ENCODE measurements at regions not wholly inside any gene's neighbourhood (a gene's known extent, or its start where the extent isn't known, plus 50 kb on each side); places are given as distances from the start of the nearest gene placed in this dataset.

DNA sequence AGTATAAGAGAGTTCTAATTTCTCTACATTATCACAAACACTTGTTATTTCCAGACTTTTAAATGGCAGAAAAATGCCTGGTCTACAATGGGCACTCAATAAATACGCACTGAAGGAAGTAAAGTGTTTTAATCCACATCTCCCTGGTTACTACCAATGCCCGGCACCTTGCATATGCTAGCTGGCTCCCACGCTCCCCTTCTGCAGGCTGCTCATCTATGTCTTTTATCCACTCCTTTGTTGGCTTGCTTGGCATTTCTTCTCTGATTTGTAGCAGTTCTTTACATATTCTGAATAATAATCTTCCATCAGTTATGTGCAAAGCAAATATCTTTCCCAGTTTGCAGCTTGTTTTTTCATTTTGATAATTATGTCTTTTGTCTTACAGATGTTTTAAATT, 74.6 kb upstream of the PRR23E start:
- no peak for ATAC-seq
- DNase-seq (ENCODE audit: missing footprints): no peak
- intact Hi-C loops (cut with DNase I): no loop called here

DNA sequence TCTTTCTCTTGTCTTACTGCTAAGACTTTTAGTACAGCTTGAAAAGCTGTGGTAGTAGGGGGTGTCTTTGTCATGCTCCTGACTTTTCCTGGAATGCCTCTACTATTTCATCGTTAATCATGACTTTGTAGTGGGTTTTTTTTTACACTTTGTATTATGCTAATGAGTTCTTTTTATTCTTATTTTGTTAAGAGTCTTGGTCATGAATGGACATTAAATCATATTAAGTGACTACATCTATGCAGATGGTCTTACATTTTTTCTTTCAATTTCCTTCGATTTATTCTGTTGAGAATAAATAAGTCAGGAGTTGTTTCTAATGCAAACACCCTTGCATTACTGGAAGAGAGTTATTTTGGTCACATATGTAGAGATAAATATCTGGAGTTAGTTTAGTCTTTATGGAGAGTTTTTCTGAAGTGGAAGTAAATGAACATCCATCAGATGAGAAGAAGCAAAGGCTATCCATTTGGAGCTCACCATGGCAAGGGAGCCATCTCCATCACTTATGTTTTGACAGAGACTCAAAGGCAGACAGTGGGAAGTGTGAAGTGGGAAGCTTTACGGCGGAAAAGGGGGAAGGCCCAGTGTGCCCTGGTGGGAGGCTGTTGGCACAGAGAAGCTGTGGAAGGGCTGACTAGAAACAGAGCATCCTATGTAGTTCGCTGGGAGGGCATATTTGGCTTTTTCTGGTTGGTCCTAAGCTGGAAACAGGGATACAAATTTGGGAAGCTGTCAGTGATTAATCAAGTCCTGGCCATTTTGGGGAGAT, 73.1 kb upstream of the PRR23E start:
- no peak for DNase-seq (ENCODE audit: missing footprints)

GRCh38 chr3:127120851-127121647, 71.9 kb upstream of the PRR23E start:
- peak; percentile 17 for ATAC-seq
- DNase-seq (ENCODE audit: missing footprints): no peak
- intact Hi-C loops (cut with DNase I): no loop called here

More for the DNA sequence above, 73.1 kb upstream of the PRR23E start:
- intact Hi-C loops (cut with DNase I): no loop called here
- ATAC-seq: no peak

DNA sequence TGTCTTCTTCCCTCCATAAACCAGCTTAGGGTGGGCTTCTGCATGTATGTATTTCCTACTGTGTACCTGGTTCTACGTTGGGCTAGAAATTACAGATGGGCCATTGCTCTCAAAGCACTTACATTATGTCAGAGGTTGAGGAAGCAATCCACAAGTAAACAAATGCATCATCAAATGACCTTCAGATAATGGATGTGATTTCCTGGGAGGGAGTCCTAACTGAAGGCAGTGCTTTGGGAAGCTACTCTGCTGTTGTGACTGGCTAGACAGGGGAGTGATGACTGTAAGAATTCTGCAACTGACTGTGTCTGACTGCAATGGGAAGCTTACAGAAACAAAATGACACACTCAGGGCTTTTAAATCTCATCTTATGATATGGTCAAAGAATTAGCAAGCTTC, 71.0 kb upstream of the PRR23E start:
- ATAC-seq: no peak
- intact Hi-C loops (cut with DNase I): no loop called here
- DNase-seq (ENCODE audit: missing footprints): no peak

DNA sequence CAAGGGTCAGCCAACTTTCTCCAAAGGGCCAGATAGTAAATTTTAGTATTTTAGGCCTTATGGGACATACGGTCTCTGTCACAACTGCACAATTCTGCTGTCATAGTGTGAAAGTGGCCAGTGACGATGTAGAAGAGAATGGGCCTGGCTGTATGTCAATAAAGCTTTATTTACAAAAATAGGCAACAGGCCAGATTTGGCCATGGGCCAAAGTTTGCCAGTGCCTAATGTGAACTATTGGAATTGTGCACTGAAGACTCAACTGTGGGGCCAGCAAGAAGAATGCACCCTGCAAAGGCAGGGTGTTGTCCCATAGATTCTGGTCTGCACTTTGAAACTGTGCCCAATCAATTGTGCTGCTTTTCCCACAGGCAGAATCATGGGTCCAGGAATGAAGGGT, 69.4 kb upstream of the PRR23E start:
- DNase-seq (ENCODE audit: missing footprints): no peak
- intact Hi-C loops (cut with DNase I): no loop called here

GRCh38 chr3:127124120-127124519, 68.8 kb upstream of the PRR23E start:
- ATAC-seq (no peak), DNase-seq (ENCODE audit: missing footprints) (no peak)
- intact Hi-C loops (cut with DNase I): no loop called here

More for the DNA sequence above, 69.4 kb upstream of the PRR23E start:
- no peak for ATAC-seq

DNA sequence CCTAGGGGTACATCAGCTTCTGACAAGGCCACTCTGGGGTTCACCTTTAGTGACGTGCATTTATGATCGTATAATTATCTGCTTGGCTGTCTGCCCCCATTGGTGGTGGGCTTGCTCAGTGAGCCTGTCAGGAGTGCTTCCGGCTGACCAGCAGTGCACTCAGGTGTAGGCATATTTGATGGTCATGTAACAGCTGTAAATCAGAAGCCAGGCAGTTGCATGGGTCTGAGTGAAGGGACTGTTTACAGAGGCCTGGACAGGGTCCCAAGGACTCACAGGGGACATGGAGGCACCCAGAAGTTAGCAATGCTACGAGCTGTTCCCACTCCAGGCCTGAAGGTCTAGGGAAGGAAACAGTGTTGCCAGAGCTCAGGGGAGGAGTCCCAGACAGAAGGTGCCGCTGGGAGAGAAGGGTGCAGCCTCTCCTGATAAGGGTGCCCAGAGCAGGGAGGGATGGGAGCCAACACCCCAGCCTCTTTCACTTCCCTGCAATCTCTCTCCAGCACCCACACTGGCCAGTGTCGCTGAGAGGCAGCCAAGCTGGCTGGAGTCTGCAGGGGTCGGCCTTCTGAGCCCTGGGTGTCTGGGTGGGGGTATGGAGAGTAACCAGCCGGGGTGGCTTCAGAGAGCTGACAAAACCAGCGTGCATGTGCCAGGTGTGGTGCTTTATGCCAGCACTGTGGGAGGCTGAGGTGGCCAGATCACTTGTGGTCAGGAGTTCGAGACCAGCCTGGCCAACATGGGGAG, 61.3 kb upstream of the PRR23E start:
- no peak for ATAC-seq
- no peak for DNase-seq (ENCODE audit: missing footprints)
- intact Hi-C loops (cut with DNase I): no loop called here

DNA sequence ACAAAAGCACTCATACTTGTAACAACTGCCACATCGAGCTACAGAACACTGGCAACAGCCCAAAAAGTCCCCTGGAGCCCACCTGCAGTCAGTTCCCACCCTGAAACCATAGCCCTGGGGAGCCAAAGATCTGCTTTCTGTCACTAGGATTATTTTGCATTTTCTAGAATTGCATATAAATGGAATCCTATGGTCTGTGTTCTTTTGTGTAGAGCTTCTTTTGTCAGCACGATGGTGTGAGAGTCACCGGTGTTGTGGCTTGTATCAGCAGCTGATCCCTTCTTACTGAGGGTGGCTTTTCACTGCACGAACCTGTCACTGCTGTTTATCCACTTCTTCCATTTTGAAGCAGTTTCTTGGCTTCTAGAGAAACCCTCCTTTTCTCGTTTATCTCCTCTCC, 60.1 kb upstream of the PRR23E start:
- intact Hi-C loops (cut with DNase I): no loop called here
- no peak for ATAC-seq
- DNase-seq (ENCODE audit: missing footprints): no peak

DNA sequence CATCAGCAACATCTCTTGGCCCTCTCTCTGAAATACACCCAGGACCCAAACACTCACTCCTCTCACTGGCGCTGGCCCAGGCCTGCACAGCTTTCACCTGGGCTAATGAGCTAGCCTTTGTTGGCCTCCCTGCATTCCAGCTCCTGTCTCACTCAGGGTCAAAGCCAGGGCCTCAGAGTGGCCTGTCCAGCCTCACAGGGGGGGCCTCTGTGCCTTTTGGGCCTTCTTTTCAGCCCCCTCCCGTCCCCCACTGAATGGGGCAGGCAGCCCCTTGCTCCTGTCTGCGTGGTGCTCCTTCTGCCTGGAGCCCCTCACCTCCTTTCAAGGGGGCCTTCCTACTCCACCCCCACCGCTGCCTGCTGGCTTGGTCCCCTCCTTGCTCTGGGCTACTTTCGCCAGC, 59.0 kb upstream of the PRR23E start:
- ATAC-seq (no peak), DNase-seq (ENCODE audit: missing footprints) (no peak)
- intact Hi-C loops (cut with DNase I): no loop called here

- DNase-seq (ENCODE audit: missing footprints) (no peak), ATAC-seq (no peak)
- intact Hi-C loops (cut with DNase I): no loop called here
Observed at GRCh38 chr3:127134466-127134865, 58.5 kb upstream of the PRR23E start.

GRCh38 chr3:127134887-127135240, 58.1 kb upstream of the PRR23E start:
- intact Hi-C loops (cut with DNase I): no loop called here
- no peak for DNase-seq (ENCODE audit: missing footprints)
- no peak for ATAC-seq

DNA sequence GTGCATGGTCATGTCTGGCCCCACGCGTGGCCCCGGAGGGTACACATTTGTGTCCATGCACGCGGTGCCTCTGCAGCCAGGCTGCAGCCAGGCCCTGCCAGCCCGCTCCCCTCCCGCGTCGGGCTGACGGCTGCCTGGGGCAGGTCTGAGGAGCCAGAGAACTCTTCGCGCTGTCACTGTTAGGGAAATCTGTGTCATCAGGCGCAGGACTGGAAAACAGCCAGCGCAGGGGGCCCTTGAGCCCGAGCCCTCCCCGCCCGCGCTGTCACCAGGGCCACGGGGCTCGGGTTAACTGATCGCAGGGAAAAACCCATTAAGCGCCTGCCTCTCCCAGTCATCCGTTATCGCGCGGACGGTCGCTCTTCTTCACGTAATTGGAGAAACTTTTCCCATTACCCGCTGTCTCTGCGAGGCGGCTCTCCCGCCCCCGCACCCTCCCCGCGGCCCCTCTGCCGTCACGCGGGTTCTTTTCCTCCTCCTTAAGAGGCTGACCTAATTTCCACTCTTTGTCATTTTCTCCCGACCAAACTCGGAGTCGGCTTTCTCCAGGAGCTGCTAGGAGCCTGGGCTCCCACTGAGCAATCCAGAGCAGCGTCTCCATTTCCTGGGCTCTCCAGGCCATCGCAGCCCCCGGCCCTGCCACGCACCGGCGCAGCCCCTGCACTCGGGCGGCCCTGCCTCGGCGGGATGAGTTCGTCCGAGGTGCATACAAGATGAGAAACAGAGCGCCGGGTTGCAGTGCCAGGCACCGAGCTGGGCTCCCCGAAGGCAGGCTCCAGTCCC, 57.5 kb upstream of the PRR23E start:
- intact Hi-C loops (cut with DNase I): no loop called here
- DNase-seq (ENCODE audit: missing footprints): no peak
- peak; percentile 38 for ATAC-seq

DNA sequence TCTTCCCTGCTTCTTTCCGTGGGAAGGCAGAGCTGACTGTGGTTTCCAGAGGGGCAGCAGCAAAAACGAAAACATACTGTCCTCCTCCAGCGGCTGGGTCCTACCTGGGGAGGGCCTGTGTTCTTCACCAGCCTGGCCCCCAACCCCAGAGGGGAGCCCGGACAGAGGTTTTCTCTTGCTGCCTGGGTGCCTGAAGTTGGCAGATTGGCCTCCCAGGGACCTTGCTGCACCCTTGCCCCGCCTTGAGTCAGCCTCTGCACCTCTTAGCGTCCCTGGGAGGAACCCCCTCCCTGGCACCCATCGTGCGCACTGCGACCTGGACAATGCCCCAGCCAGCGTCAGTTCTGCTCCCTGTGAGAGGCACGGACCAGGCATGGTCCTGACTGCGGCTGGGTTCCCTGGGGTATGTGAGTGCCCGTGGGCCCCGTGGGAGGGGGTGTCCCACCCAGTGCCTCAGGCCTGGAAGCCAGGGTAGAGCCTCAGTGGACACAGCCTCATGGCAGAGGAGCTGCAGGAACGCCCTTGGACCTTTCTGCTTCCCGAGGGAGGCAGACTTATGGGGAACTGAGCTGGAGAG, 56.8 kb upstream of the PRR23E start:
- intact Hi-C loops (cut with DNase I): no loop called here
- ATAC-seq (no peak), DNase-seq (ENCODE audit: missing footprints) (no peak)

DNA sequence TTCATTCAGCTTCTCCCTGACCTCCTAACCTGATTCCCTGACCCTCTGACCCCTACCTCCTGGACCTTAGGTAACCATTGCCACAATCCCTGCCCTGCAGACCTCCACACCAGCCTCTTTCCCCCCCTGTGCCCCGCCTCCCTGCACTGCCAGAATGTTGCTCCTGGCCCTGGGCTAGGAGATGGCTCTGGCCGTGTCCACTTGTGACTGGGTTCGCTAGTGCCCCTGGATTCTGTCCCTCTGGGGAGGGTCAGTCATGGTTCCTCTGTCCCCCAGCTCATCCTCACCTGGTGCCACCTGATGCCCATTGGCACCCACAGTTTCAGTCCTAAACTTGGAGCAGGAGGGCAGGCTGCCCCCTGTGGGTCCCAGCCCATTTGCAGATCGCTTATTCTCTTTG, 56.2 kb upstream of the PRR23E start:
- no peak for DNase-seq (ENCODE audit: missing footprints)
- intact Hi-C loops (cut with DNase I): no loop called here
- ATAC-seq: no peak

DNA sequence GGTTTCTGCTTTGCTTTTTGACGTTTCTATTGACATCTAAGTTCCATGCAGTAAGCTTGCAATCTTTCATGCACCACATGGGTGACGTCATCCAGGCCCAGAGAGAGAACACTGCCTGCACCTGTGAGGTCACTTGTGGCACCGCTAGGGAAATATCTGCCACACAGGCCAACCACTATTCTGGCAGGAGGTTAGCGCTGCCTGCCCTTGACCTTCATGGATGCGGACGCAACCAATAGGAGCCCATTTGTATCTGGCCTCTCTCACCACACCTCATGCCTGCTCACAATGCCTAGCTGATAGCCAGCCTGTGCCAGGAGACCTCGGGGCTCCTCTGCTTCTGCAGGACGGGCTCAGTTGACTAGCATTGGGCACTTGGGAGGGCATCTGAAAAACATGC, 55.8 kb upstream of the PRR23E start:
- no peak for DNase-seq (ENCODE audit: missing footprints)
- no peak for ATAC-seq
- intact Hi-C loops (cut with DNase I): no loop called here

- no peak for ATAC-seq
- DNase-seq (ENCODE audit: missing footprints): no peak
- intact Hi-C loops (cut with DNase I): no loop called here
Observed at GRCh38 chr3:127137757-127138536, 55.0 kb upstream of the PRR23E start.

- intact Hi-C loops (cut with DNase I): no loop called here
- no peak for ATAC-seq
- DNase-seq (ENCODE audit: missing footprints): no peak
Observed at GRCh38 chr3:127139601-127140500, 53.1 kb upstream of the PRR23E start.

Data from Right ventricle myocardium inferior (tissue), 1 donor.